Inflammatory macrophage treated with lipopolysaccharide for 1 hour (primary cell): ENCODE measurements at regions not wholly inside any gene's neighbourhood (a gene's known extent, or its start where the extent isn't known, plus 50 kb on each side); places are given as distances from the start of the nearest gene placed in this dataset.

Source experiments
- DNase-seq, 2 donors: peaks; one replicate each; pipeline ENCODE4 v3.0.0-alpha.2; 2020 to 2022

GRCh38 chr6:28709478-28710349 is 184.0 kb downstream of the GPX5 start:
- DNase-seq = no peak

- no peak for DNase-seq
These were observed 184.9 kb downstream of the GPX5 start for GRCh38 chr6:28710466-28711191.

- no peak for DNase-seq
These were observed 185.6 kb downstream of the GPX5 start for GRCh38 chr6:28711325-28711724.

- DNase-seq = no peak
These were observed 186.2 kb downstream of the GPX5 start for GRCh38 chr6:28711788-28712341.

- no peak for DNase-seq
These were observed 187.3 kb downstream of the GPX5 start for GRCh38 chr6:28712982-28713381.

GRCh38 chr6:28719275-28719940 is 193.7 kb downstream of the GPX5 start:
- peak in 1 of 2 donors; percentile 1 for DNase-seq

- no peak for DNase-seq
These were observed 194.9 kb downstream of the GPX5 start for GRCh38 chr6:28720357-28721231.

- DNase-seq = no peak
These were observed 195.7 kb downstream of the GPX5 start for GRCh38 chr6:28721372-28721771.

GRCh38 chr6:28724395-28724794 is 198.7 kb downstream of the GPX5 start:
- DNase-seq = no peak

GRCh38 chr6:28725274-28725809 is 198.4 kb downstream of the TRIM27 start:
- no peak for DNase-seq

GRCh38 chr6:28725890-28726348 is 197.9 kb downstream of the TRIM27 start:
- no peak for DNase-seq

- DNase-seq = no peak
These were observed 197.0 kb downstream of the TRIM27 start for GRCh38 chr6:28726569-28727309.

GRCh38 chr6:28727559-28728211 is 196.1 kb downstream of the TRIM27 start:
- no peak for DNase-seq

- DNase-seq = no peak
These were observed 194.0 kb downstream of the TRIM27 start for GRCh38 chr6:28729501-28730402.

GRCh38 chr6:28732052-28732451 is 191.7 kb downstream of the TRIM27 start:
- no peak for DNase-seq

- DNase-seq = no peak
These were observed 189.3 kb downstream of the TRIM27 start for GRCh38 chr6:28734443-28734959.

GRCh38 chr6:28736121-28736520 is 187.7 kb downstream of the TRIM27 start:
- DNase-seq = no peak

GRCh38 chr6:28737750-28738395 is 185.9 kb downstream of the TRIM27 start:
- DNase-seq = no peak

GRCh38 chr6:28738396-28738765 is 185.4 kb downstream of the TRIM27 start:
- DNase-seq = no peak
